ENCODE measurements at regions not wholly inside any gene's neighbourhood (a gene's known extent, or its start where the extent isn't known, plus 50 kb on each side); places are given as distances from the start of the nearest gene placed in this dataset.

DNA sequence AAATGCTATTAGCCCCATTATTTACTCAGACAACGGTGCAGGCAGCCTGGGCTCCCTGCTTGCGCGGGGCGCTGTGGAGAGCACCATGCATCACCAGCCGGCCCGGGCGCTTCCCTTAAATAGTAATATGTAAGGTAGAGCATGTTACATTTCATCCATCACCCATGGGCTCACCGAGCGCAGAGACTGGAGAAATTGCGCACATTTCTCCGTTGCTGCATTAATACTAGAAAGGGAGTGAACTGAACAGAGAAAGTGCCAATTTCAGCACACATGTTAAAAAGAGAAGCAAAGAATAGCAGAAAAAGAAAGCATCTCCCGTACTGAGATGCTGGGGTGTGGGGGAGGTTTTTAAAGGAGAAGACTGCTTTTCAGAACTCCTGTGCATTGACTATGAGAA, 400.3 kb downstream of the ZSWIM6 start:
- Histone ChIP-seq H3K4me3 (ENCODE audit: low read depth in 1 of 3, low read length in 3 of 3) (no peak overlapping the region), H3K27ac (ENCODE audit: low read depth in 1 of 2, low read length in 2 of 2) (no peak overlapping the region), H3K4me1 (ENCODE audit: control insufficient read depth in 4 of 4, insufficient read depth in 4 of 4, low read length in 3 of 4) (peaks cover 22 to 54% (median 38%) of the 10 kb centered on the region in 4 donors), H3K36me3 (ENCODE audit: control insufficient read depth in 4 of 4, insufficient read depth in 3 of 4, low read depth in 1 of 4, low read length in 3 of 4) (no peaks in the 10 kb centered on the region), H3K9ac (ENCODE audit: low read depth in 1 of 2, low read length in 2 of 2) (no peak overlapping the region), H3K9me3 (ENCODE audit: control insufficient read depth in 4 of 4, low read length in 3 of 4) (no peaks in the 10 kb centered on the region), H3K27me3 (ENCODE audit: control insufficient read depth in 4 of 4, insufficient read depth in 4 of 4, low read length in 3 of 4) (no peaks in the 10 kb centered on the region)
- WGBS: 59% methylated on average over 12 of the region's 12 CpGs
- no peak for DNase-seq (ENCODE audit: low spot score)
- TF ChIP-seq, protein P1, sequence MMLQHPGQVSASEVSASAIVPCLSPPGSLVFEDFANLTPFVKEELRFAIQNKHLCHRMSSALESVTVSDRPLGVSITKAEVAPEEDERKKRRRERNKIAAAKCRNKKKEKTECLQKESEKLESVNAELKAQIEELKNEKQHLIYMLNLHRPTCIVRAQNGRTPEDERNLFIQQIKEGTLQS (IDR thresholded peaks at IDR 0.05): no peak
- TF ChIP-seq RXRA (IDR thresholded peaks at IDR 0.05): no peak
- no peak for TF ChIP-seq SP1 (IDR thresholded peaks at IDR 0.05)
- TF ChIP-seq, protein P2, sequence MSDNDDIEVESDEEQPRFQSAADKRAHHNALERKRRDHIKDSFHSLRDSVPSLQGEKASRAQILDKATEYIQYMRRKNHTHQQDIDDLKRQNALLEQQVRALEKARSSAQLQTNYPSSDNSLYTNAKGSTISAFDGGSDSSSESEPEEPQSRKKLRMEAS (IDR thresholded peaks at IDR 0.05): no peak
- no peak for TF ChIP-seq YY1 (IDR thresholded peaks at IDR 0.05)
- TF ChIP-seq, protein P3, sequence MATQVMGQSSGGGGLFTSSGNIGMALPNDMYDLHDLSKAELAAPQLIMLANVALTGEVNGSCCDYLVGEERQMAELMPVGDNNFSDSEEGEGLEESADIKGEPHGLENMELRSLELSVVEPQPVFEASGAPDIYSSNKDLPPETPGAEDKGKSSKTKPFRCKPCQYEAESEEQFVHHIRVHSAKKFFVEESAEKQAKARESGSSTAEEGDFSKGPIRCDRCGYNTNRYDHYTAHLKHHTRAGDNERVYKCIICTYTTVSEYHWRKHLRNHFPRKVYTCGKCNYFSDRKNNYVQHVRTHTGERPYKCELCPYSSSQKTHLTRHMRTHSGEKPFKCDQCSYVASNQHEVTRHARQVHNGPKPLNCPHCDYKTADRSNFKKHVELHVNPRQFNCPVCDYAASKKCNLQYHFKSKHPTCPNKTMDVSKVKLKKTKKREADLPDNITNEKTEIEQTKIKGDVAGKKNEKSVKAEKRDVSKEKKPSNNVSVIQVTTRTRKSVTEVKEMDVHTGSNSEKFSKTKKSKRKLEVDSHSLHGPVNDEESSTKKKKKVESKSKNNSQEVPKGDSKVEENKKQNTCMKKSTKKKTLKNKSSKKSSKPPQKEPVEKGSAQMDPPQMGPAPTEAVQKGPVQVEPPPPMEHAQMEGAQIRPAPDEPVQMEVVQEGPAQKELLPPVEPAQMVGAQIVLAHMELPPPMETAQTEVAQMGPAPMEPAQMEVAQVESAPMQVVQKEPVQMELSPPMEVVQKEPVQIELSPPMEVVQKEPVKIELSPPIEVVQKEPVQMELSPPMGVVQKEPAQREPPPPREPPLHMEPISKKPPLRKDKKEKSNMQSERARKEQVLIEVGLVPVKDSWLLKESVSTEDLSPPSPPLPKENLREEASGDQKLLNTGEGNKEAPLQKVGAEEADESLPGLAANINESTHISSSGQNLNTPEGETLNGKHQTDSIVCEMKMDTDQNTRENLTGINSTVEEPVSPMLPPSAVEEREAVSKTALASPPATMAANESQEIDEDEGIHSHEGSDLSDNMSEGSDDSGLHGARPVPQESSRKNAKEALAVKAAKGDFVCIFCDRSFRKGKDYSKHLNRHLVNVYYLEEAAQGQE (IDR thresholded peaks at IDR 0.05): no peak
- no peak for TF ChIP-seq JUND (IDR thresholded peaks at IDR 0.05)
- TF ChIP-seq HNF4G (IDR thresholded peaks at IDR 0.05): no peak
- TF ChIP-seq FOXA1 (IDR thresholded peaks at IDR 0.05): no peak
- TF ChIP-seq TAF1 (conservative IDR thresholded peaks at IDR 0.05): no peak
- TF ChIP-seq RAD21 (IDR thresholded peaks at IDR 0.05): no peak
- no peak for TF ChIP-seq FOXA2 (IDR thresholded peaks at IDR 0.05)
- TF ChIP-seq, protein P4, sequence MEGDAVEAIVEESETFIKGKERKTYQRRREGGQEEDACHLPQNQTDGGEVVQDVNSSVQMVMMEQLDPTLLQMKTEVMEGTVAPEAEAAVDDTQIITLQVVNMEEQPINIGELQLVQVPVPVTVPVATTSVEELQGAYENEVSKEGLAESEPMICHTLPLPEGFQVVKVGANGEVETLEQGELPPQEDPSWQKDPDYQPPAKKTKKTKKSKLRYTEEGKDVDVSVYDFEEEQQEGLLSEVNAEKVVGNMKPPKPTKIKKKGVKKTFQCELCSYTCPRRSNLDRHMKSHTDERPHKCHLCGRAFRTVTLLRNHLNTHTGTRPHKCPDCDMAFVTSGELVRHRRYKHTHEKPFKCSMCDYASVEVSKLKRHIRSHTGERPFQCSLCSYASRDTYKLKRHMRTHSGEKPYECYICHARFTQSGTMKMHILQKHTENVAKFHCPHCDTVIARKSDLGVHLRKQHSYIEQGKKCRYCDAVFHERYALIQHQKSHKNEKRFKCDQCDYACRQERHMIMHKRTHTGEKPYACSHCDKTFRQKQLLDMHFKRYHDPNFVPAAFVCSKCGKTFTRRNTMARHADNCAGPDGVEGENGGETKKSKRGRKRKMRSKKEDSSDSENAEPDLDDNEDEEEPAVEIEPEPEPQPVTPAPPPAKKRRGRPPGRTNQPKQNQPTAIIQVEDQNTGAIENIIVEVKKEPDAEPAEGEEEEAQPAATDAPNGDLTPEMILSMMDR (IDR thresholded peaks at IDR 0.05; ENCODE audit: low read depth, low read length, missing input control): no peak
- TF ChIP-seq, protein P5, sequence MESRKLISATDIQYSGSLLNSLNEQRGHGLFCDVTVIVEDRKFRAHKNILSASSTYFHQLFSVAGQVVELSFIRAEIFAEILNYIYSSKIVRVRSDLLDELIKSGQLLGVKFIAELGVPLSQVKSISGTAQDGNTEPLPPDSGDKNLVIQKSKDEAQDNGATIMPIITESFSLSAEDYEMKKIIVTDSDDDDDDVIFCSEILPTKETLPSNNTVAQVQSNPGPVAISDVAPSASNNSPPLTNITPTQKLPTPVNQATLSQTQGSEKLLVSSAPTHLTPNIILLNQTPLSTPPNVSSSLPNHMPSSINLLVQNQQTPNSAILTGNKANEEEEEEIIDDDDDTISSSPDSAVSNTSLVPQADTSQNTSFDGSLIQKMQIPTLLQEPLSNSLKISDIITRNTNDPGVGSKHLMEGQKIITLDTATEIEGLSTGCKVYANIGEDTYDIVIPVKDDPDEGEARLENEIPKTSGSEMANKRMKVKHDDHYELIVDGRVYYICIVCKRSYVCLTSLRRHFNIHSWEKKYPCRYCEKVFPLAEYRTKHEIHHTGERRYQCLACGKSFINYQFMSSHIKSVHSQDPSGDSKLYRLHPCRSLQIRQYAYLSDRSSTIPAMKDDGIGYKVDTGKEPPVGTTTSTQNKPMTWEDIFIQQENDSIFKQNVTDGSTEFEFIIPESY (IDR thresholded peaks at IDR 0.05): no peak
- TF ChIP-seq GABPA (IDR thresholded peaks at IDR 0.05 in 1 of 2, conservative IDR thresholded peaks at IDR 0.05 in 1 of 2): no peak
- TF ChIP-seq HNF4A (conservative IDR thresholded peaks at IDR 0.05): no peak
- no peak for TF ChIP-seq NR2F2 (IDR thresholded peaks at IDR 0.05)
- TF ChIP-seq EGR1 (IDR thresholded peaks at IDR 0.05; ENCODE audit: low read depth in 2 of 2): no peak
